H1 (cell line): ENCODE measurements at regions not wholly inside any gene's neighbourhood (a gene's known extent, or its start where the extent isn't known, plus 50 kb on each side); places are given as distances from the start of the nearest gene placed in this dataset.

Experiments
- CTCF ChIA-PET: fragments of 300-600 bp; sonication (Branson Sonifier 250); formaldehyde crosslinking; loops from one replicate; lab custom pipeline; 2021; ENCODE audit not compliant: partially characterized antibody; lab: Charles Lee
- POLR2A ChIA-PET: fragments of 300-600 bp; sonication (Branson Sonifier 250); formaldehyde crosslinking; loops from one replicate; lab custom pipeline; 2021; ENCODE audit warnings: inconsistent platforms; ENCODE audit not compliant: partially characterized antibody; lab: Charles Lee
- DNase-seq, 2 experiments: peaks; one replicate each; pipeline versions ENCODE4 v3.0.0 to v3.0.0-alpha.2; 2010 to 2022; ENCODE audit warnings: low spot score in 2 of 2, low read depth in 1 of 2, mixed read lengths in 1 of 2
- FAIRE-seq: peaks from 2 replicates; lab custom pipeline; 2011; peaks lifted over from hg19 to GRCh38; lab: Jason Lieb, UNC
- H2AFZ ChIP-seq: 2 replicates; pipeline ENCODE4 v1.8.1; 2012; ENCODE audit warnings: low read length, inconsistent platforms
- H2AK5ac ChIP-seq: 2 replicates; pipeline ENCODE4 v1.6.1; 2013; ENCODE audit warnings: low read depth, low read length
- H2BK120ac ChIP-seq: replicated peaks from 2 replicates; pipeline ENCODE3; 2013; ENCODE audit warnings: low read depth, low read length, inconsistent platforms
- H2BK12ac ChIP-seq: 2 replicates; pipeline ENCODE4 v1.6.1; 2013; ENCODE audit warnings: low read depth, low read length
- H2BK15ac ChIP-seq: 2 replicates; pipeline ENCODE4 v1.6.1; 2013; ENCODE audit warnings: low read length
- H2BK20ac ChIP-seq: 2 replicates; pipeline ENCODE4 v1.6.1; 2013; ENCODE audit warnings: low read length
- H2BK5ac ChIP-seq: 2 replicates; pipeline ENCODE4 v1.6.1; 2013; ENCODE audit warnings: low read depth, low read length
- H3K14ac ChIP-seq: 2 replicates; pipeline ENCODE4 v1.6.1; 2013; ENCODE audit warnings: inconsistent platforms; ENCODE audit not compliant: insufficient read length
- H3K18ac ChIP-seq: 2 replicates; pipeline ENCODE4 v1.6.1; 2013; ENCODE audit warnings: low read length; ENCODE audit errors: extremely low read depth
- H3K23ac ChIP-seq: 2 replicates; pipeline ENCODE4 v1.6.1; 2013; ENCODE audit warnings: inconsistent platforms; ENCODE audit not compliant: insufficient read length
- H3K23me2 ChIP-seq: 2 replicates; pipeline ENCODE4 v1.6.1; 2013; ENCODE audit warnings: low read depth, low read length
- H3K27ac ChIP-seq: 2 replicates; pipeline ENCODE4 v1.6.1; 2011; ENCODE audit warnings: low read depth, low read length, inconsistent platforms
- H3K27me3 ChIP-seq, 4 experiments: replicated peaks in 1 of 4; 1 replicate in 1 of 4; 2 replicates in 3 of 4; pipeline versions ENCODE4 v1.6.1 to v1.8.1; 2011 to 2013; ENCODE audit warnings: low read length in 3 of 4, mild to moderate bottlenecking in 3 of 4, inconsistent platforms in 2 of 4, mixed read lengths in 2 of 4, moderate library complexity in 1 of 4; ENCODE audit not compliant: control insufficient read depth in 3 of 4, insufficient read depth in 3 of 4; ENCODE audit errors: extremely low read depth in 1 of 4
- H3K36me3 ChIP-seq, 4 experiments: 2 replicates each; pipeline versions ENCODE4 v1.6.1 to v1.8.1; 2011 to 2013; ENCODE audit warnings: mild to moderate bottlenecking in 4 of 4, low read length in 3 of 4, moderate library complexity in 2 of 4, control low read depth in 1 of 4, inconsistent platforms in 1 of 4; ENCODE audit not compliant: insufficient read depth in 4 of 4, control insufficient read depth in 2 of 4
- H3K4ac ChIP-seq: replicated peaks from 2 replicates; pipeline ENCODE3; 2013; ENCODE audit warnings: low read length, low read depth, mixed read lengths, inconsistent platforms; ENCODE audit not compliant: insufficient read length
- H3K4me1 ChIP-seq, 4 experiments: replicated peaks in 1 of 4; 1 replicate in 1 of 4; 2 replicates in 3 of 4; pipeline versions ENCODE4 v1.6.1 to v1.8.1; 2011 to 2013; ENCODE audit warnings: low read length in 3 of 4, inconsistent platforms in 2 of 4, mixed read lengths in 1 of 4; ENCODE audit not compliant: insufficient read depth in 4 of 4, control insufficient read depth in 3 of 4
- H3K4me2 ChIP-seq, 2 experiments: 2 replicates each; pipeline versions ENCODE4 v1.6.1 to v1.8.1; 2011 to 2013; ENCODE audit warnings: low read depth in 2 of 2, low read length in 2 of 2, control low read depth in 1 of 2, inconsistent platforms in 1 of 2, mild to moderate bottlenecking in 1 of 2; ENCODE audit not compliant: insufficient read depth in 1 of 2
- H3K4me3 ChIP-seq, 4 experiments: fragments of 200-600, 300-600 bp in 1 of 4; sonication (generic), shearing (Covaris generic), sonication (Bioruptor Twin) in 1 of 4; 2 replicates each; pipeline versions ENCODE4 v1.5.1 to v1.8.1; 2011 to 2016; ENCODE audit warnings: low read length in 4 of 4, low read depth in 3 of 4, control low read depth in 2 of 4, inconsistent platforms in 2 of 4, mild to moderate bottlenecking in 2 of 4, mixed read lengths in 1 of 4, moderate library complexity in 1 of 4; ENCODE audit not compliant: insufficient read depth in 2 of 4; ENCODE audit errors: extremely low read depth in 1 of 4
- H3K56ac ChIP-seq: replicated peaks from 2 replicates; pipeline ENCODE3; 2013; ENCODE audit warnings: low read depth, mild to moderate bottlenecking, mixed read lengths, low read length, inconsistent platforms; ENCODE audit not compliant: insufficient read length
- H3K79me1 ChIP-seq: 2 replicates; pipeline ENCODE4 v1.6.1; 2013; ENCODE audit warnings: low read depth, low read length, control low read depth
- H3K79me2 ChIP-seq, 2 experiments: 2 replicates each; pipeline versions ENCODE4 v1.6.1 to v1.8.1; 2012 to 2013; ENCODE audit warnings: low read length in 2 of 2, mild to moderate bottlenecking in 2 of 2, inconsistent platforms in 1 of 2; ENCODE audit not compliant: insufficient read depth in 2 of 2, control insufficient read depth in 1 of 2
- H3K9ac ChIP-seq, 4 experiments: replicated peaks in 1 of 4; 1 replicate in 1 of 4; 2 replicates in 3 of 4; pipeline versions ENCODE4 v1.6.1 to v1.8.1; 2011 to 2013; ENCODE audit warnings: low read depth in 3 of 4, low read length in 3 of 4, control low read depth in 2 of 4, mild to moderate bottlenecking in 2 of 4, moderate library complexity in 2 of 4, inconsistent platforms in 1 of 4; ENCODE audit errors: extremely low read depth in 1 of 4
- H3K9me3 ChIP-seq, 2 experiments: 2 replicates each; pipeline versions ENCODE4 v1.6.1 to v1.8.1; 2012 to 2013; ENCODE audit warnings: mild to moderate bottlenecking in 2 of 2, moderate library complexity in 2 of 2, control low read depth in 1 of 2, inconsistent platforms in 1 of 2, low read depth in 1 of 2, low read length in 1 of 2, mixed read lengths in 1 of 2; ENCODE audit not compliant: insufficient read depth in 2 of 2
- H4K20me1 ChIP-seq, 2 experiments: replicated peaks in 1 of 2; 2 replicates each; pipeline versions ENCODE3 to v1.8.1; 2011 to 2013; ENCODE audit warnings: inconsistent platforms in 2 of 2, low read length in 2 of 2, mild to moderate bottlenecking in 1 of 2; ENCODE audit not compliant: insufficient read depth in 2 of 2, control insufficient read depth in 1 of 2
- H4K5ac ChIP-seq: 2 replicates; pipeline ENCODE4 v1.6.1; 2013; ENCODE audit warnings: low read length, low read depth, mixed read lengths, inconsistent platforms; ENCODE audit not compliant: insufficient read length
- H4K8ac ChIP-seq: 2 replicates; pipeline ENCODE4 v1.8.0; 2013; ENCODE audit warnings: mild to moderate bottlenecking, moderate library complexity, low read length, inconsistent platforms; ENCODE audit not compliant: insufficient read depth; ENCODE audit errors: extremely low read depth
- H4K91ac ChIP-seq: replicated peaks from 2 replicates; pipeline ENCODE3; 2013; ENCODE audit warnings: low read length, mixed read lengths, inconsistent platforms; ENCODE audit not compliant: insufficient read length
- CTCF ChIP-seq, 3 experiments: IDR thresholded peaks; 1 replicate in 2 of 3; 2 replicates in 1 of 3; pipeline versions ENCODE4 v1.5.1 to v1.6.1; 2011; ENCODE audit warnings: low read length in 3 of 3, mild to moderate bottlenecking in 3 of 3, inconsistent platforms in 2 of 3, low read depth in 1 of 3, moderate library complexity in 1 of 3; ENCODE audit not compliant: insufficient read depth in 1 of 3; ENCODE audit errors: control extremely low read depth in 1 of 3
- RAD21 ChIP-seq, 2 experiments: IDR thresholded peaks in 1 of 2; conservative IDR thresholded peaks in 1 of 2; 2 replicates each; pipeline ENCODE4 v1.6.1; 2011; ENCODE audit warnings: low read depth in 2 of 2, low read length in 2 of 2, improper control_type of control experiment in 1 of 2, inconsistent platforms in 1 of 2, mild to moderate bottlenecking in 1 of 2, moderate library complexity in 1 of 2
- SIX5 ChIP-seq: IDR thresholded peaks from 2 replicates; pipeline ENCODE4 v1.6.1; 2011; ENCODE audit warnings: mild to moderate bottlenecking, low read depth, low read length
- TEAD4 ChIP-seq: IDR thresholded peaks from 2 replicates; pipeline ENCODE4 v1.6.1; 2012; ENCODE audit warnings: low read depth, low read length, inconsistent platforms, mixed read lengths
- WGBS, 2 experiments: shearing (Covaris generic) in 1 of 2; methylation state at CpG; one replicate each; pipeline versions ENCODE4 v1.1.6 to v1.1.7; 2013 to 2015; ENCODE audit warnings: low lambda C conversion rate in 2 of 2, mixed read lengths in 2 of 2, inconsistent platforms in 1 of 2, low coverage in 1 of 2, missing lambda C conversion rate in 1 of 2; ENCODE audit not compliant: insufficient replicate concordance in 2 of 2, insufficient coverage in 1 of 2, insufficient read length in 1 of 2; ENCODE audit errors: extremely low coverage in 1 of 2, missing lambda C conversion rate in 1 of 2; 5-methylcytosine and 5-hydroxymethylcytosine counted together

- H3K79me2 ChIP-seq, result no peaks in the 10 kb centered on the region
- CTCF ChIA-PET, result interaction anchor here (0.6 to 5.4 kb wide), 14 partner anchors 8 to 833 kb away, joined by 3 to 40 read pairs (median 3); no protein-coding TSS in a partner anchor
- no peak overlapping the region for H2BK120ac ChIP-seq
- no peak overlapping the region for H3K9ac ChIP-seq
- peak overlapping the region; percentile 91 for H2AFZ ChIP-seq
- no peak overlapping the region for H2BK20ac ChIP-seq
- no peak overlapping the region for H4K8ac ChIP-seq
- 66% methylated on average over 5 of the region's 5 CpGs; no CpG with 5 or more reads in 1 of the 2 experiments for WGBS, 2 experiments
- peak; percentile 65 for FAIRE-seq
- TF ChIP-seq RAD21 (IDR thresholded peaks at IDR 0.05 in 1 of 2, conservative IDR thresholded peaks at IDR 0.05 in 1 of 2; ENCODE audit: low read depth in 2 of 2, low read length in 2 of 2), result peak; percentile 61 to 66
- no peak for TF ChIP-seq SIX5
- peak in 2 of 3 experiments; percentile 52 to 59; a peak in 3 of 4 replicates for TF ChIP-seq CTCF (IDR thresholded peaks at IDR 0.05; ENCODE audit: control extremely low read depth in 1 of 3, insufficient read depth in 1 of 3, low read depth in 1 of 3, low read length in 3 of 3)
- no peak for TF ChIP-seq TEAD4
- TF ChIP-seq, all 59 proteins: peak for 2
- DNase-seq, result peak in 1 of 2 experiments; percentile 57
- H3K23me2 ChIP-seq, result no peaks in the 10 kb centered on the region
- H3K4ac ChIP-seq, result no peak overlapping the region
- no peak overlapping the region for H3K56ac ChIP-seq
- no peak overlapping the region for H3K27ac ChIP-seq
- H3K79me1 ChIP-seq, result no peaks in the 10 kb centered on the region
- no peak overlapping the region for H3K4me2 ChIP-seq
- POLR2A ChIA-PET, result no interaction called here
- H3K9me3 ChIP-seq, result no peaks in the 10 kb centered on the region
- no peak overlapping the region for H3K18ac ChIP-seq
- no peaks in the 10 kb centered on the region for H3K36me3 ChIP-seq
- no peak overlapping the region for H4K5ac ChIP-seq
- H4K20me1 ChIP-seq, result no peaks in the 10 kb centered on the region
- no peaks in the 10 kb centered on the region for H3K27me3 ChIP-seq
- H3K4me1 ChIP-seq, result no peaks in the 10 kb centered on the region
- no peak overlapping the region for H4K91ac ChIP-seq
- no peak overlapping the region for H3K4me3 ChIP-seq
- no peak overlapping the region for H2BK5ac ChIP-seq
- H3K14ac ChIP-seq, result no peak overlapping the region
- no peak overlapping the region for H2AK5ac ChIP-seq
- no peak overlapping the region for H2BK15ac ChIP-seq
- no peak overlapping the region for H3K23ac ChIP-seq
- no peak overlapping the region for H2BK12ac ChIP-seq
Measured at GRCh38 chr18:59783138-59783537, 85.9 kb upstream of the CCBE1 start.
